MM.1S (cell line): ENCODE measurements at regions not wholly inside any gene's neighbourhood (a gene's known extent, or its start where the extent isn't known, plus 50 kb on each side); places are given as distances from the start of the nearest gene placed in this dataset.
A peak's percentile ranks its signal among the peaks of the same experiment; 100 is the strongest.

ENCODE experiments used
- DNase-seq: peaks from one replicate; pipeline ENCODE4 v3.0.0-alpha.2; 2015
- H2AFZ ChIP-seq: fragments of 300-600 bp; sonication (generic); 2 replicates; pipeline ENCODE4 v1.6.0; 2016; ENCODE audit warnings: antibody characterized with exemption, low read length
- H3F3A ChIP-seq: fragments of 300-600 bp; sonication (generic); 2 replicates; pipeline ENCODE4 v1.6.1; 2016; ENCODE audit warnings: mild to moderate bottlenecking, antibody characterized with exemption, low read length, moderate library complexity, mixed read lengths; ENCODE audit not compliant: insufficient read depth
- H3K27ac ChIP-seq: fragments of 300-600 bp; sonication (generic); 2 replicates; pipeline ENCODE4 v1.5.1; 2016; ENCODE audit warnings: mild to moderate bottlenecking, low read length
- H3K27me3 ChIP-seq: fragments of 300-600 bp; sonication (generic); replicated peaks from 2 replicates; pipeline ENCODE4 v1.6.0; 2016; ENCODE audit warnings: low read length; ENCODE audit not compliant: insufficient read depth
- H3K36me3 ChIP-seq: fragments of 300-600 bp; sonication (generic); replicated peaks from 2 replicates; pipeline ENCODE4 v1.6.1; 2016; ENCODE audit warnings: mild to moderate bottlenecking, low read length, mixed read lengths; ENCODE audit not compliant: insufficient read depth
- H3K4me1 ChIP-seq: fragments of 300-600 bp; sonication (generic); 2 replicates; pipeline ENCODE4 v1.6.1; 2016; ENCODE audit warnings: low read length, mixed read lengths
- H3K4me2 ChIP-seq: fragments of 300-600 bp; sonication (generic); 2 replicates; pipeline ENCODE4 v1.6.0; 2016; ENCODE audit warnings: low read depth, low read length
- H3K4me3 ChIP-seq: fragments of 300-600 bp; sonication (generic); 2 replicates; pipeline ENCODE4 v1.5.1; 2016; ENCODE audit warnings: low read length, mixed read lengths
- H3K79me2 ChIP-seq: fragments of 300-600 bp; sonication (generic); 2 replicates; pipeline ENCODE4 v1.6.1; 2016; ENCODE audit warnings: mixed run types, low read length, mixed read lengths
- H3K9ac ChIP-seq: fragments of 300-600 bp; sonication (generic); 2 replicates; pipeline ENCODE4 v1.6.1; 2016; ENCODE audit warnings: low read length, mixed read lengths
- H3K9me2 ChIP-seq: fragments of 300-600 bp; sonication (generic); replicated peaks from 2 replicates; pipeline ENCODE4 v1.6.1; 2016; ENCODE audit warnings: mild to moderate bottlenecking, low read length, mixed read lengths; ENCODE audit not compliant: insufficient read depth
- H3K9me3 ChIP-seq: fragments of 300-600 bp; sonication (generic); replicated peaks from 2 replicates; pipeline ENCODE4 v1.6.1; 2016; ENCODE audit warnings: mild to moderate bottlenecking, low read length, mixed read lengths; ENCODE audit not compliant: insufficient read depth
- H4K20me1 ChIP-seq: fragments of 300-600 bp; sonication (generic); 2 replicates; pipeline ENCODE4 v1.6.1; 2016; ENCODE audit warnings: mild to moderate bottlenecking, low read length, moderate library complexity, mixed read lengths; ENCODE audit not compliant: insufficient read depth
- CTCF ChIP-seq: fragments of 300-600 bp; sonication (generic); IDR thresholded peaks from 2 replicates; pipeline ENCODE4 v1.5.1; 2016; ENCODE audit warnings: antibody characterized with exemption, low read length, mixed read lengths
- EZH2 ChIP-seq: fragments of 300-600 bp; sonication (generic); optimal IDR thresholded peaks from 2 replicates; pipeline ENCODE3; 2017; ENCODE audit warnings: low read depth, mild to moderate bottlenecking, antibody characterized with exemption, low read length, mixed read lengths
- EZH2phosphoT487 ChIP-seq: fragments of 300-600 bp; sonication (generic); IDR thresholded peaks from 2 replicates; pipeline ENCODE4 v1.6.1; 2018; ENCODE audit warnings: antibody characterized with exemption, low read length

- Histone ChIP-seq H3K27me3 (no peaks in the 10 kb centered on the region), H2AFZ (no peak overlapping the region), H3K9ac (no peak overlapping the region), H3K36me3 (no peaks in the 10 kb centered on the region), H3F3A (no peaks in the 10 kb centered on the region), H3K27ac (no peak overlapping the region), H3K4me2 (no peak overlapping the region), H3K9me2 (no peaks in the 10 kb centered on the region), H4K20me1 (no peaks in the 10 kb centered on the region), H3K9me3 (no peaks in the 10 kb centered on the region), H3K4me1 (no peaks in the 10 kb centered on the region), H3K79me2 (no peaks in the 10 kb centered on the region), H3K4me3 (no peak overlapping the region)
- TF ChIP-seq EZH2, result no peak
- no peak for TF ChIP-seq CTCF
- no peak for TF ChIP-seq EZH2phosphoT487
- DNase-seq, result no peak
Measured at GRCh38 chr18:68179811-68180210, 535.1 kb downstream of the TMX3 start.

DNA sequence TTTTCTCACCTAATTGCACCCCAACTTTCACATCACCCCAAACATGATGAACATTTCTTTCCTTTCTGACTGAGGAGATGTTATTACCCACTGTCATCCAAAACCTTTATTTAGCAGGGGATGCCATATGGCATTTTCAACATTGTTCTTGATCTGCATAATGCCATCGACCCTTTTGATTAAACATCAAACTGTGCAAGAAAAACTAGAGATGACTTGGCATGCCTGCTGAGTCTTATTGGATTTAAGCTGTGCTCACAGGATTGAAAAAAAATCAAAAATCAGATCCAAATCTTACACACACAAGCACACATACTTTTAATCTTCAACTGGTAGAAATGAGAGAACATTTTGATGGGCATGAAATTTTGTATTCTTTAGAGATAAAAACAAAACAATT is 536.0 kb downstream of the TMX3 start:
- H3K9me3 ChIP-seq, result no peaks in the 10 kb centered on the region
- H3K27ac ChIP-seq, result no peak overlapping the region
- H3K4me1 ChIP-seq, result no peaks in the 10 kb centered on the region
- 0 out of 2 replicates have a peak overlapping the region, but pooled peaks have one; percentile 19 for H2AFZ ChIP-seq
- no peaks in the 10 kb centered on the region for H3F3A ChIP-seq
- no peak overlapping the region for H3K4me3 ChIP-seq
- H3K9me2 ChIP-seq, result no peaks in the 10 kb centered on the region
- H3K9ac ChIP-seq, result no peak overlapping the region
- no peaks in the 10 kb centered on the region for H3K79me2 ChIP-seq
- H3K27me3 ChIP-seq, result no peaks in the 10 kb centered on the region
- no peak overlapping the region for H3K4me2 ChIP-seq
- no peaks in the 10 kb centered on the region for H4K20me1 ChIP-seq
- TF ChIP-seq EZH2phosphoT487 (no peak), CTCF (no peak), EZH2 (no peak)
- H3K36me3 ChIP-seq, result no peaks in the 10 kb centered on the region
- no peak for DNase-seq

DNA sequence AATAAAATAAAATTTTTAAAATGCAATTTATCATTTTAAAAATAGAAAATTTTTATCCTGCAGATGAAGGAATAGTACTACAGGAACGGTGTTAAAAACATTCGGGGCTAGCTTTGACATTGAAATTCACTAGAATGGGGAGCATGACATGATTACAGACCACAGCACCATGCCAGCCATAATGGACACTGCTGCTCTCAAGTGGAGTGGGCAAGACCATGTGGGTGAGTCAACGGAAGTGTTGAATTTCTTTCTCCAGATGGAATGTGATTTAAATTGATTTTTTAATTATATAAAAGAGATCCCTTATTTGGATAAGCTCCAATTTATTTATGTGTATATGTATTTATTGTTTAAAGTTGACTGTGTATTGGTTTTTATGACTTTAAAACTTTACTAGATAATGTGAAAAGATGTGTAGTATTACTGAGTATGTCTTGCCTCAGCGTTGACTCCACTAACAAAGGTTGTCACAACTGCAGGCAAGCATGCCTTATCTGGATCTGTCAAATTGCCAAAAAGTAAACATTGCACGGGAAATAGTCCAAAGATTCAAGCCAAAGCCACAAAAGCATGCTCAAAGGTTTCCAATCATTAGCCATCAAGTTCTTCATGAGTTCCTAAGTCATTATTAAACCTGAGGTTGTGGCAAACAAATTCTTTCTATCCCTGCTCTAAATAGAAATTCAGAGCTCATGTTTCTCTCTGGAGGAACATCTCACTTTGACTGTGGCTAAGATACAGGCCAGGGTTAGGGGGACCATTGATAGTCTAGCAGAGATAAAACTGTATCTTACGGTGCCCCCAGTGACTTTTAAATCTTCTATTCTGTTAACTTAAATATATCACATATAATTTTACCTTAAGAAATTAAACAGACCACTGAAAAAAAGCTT is 536.9 kb downstream of the TMX3 start:
- no peak overlapping the region for H3K4me3 ChIP-seq
- H3K4me1 ChIP-seq, result no peaks in the 10 kb centered on the region
- H3K9me2 ChIP-seq, result no peaks in the 10 kb centered on the region
- TF ChIP-seq CTCF, result no peak
- DNase-seq, result no peak
- no peaks in the 10 kb centered on the region for H3K79me2 ChIP-seq
- H2AFZ ChIP-seq, result no peak overlapping the region
- H3K4me2 ChIP-seq, result no peak overlapping the region
- no peaks in the 10 kb centered on the region for H4K20me1 ChIP-seq
- H3F3A ChIP-seq, result no peaks in the 10 kb centered on the region
- H3K27me3 ChIP-seq, result no peaks in the 10 kb centered on the region
- H3K9ac ChIP-seq, result no peak overlapping the region
- H3K36me3 ChIP-seq, result no peaks in the 10 kb centered on the region
- H3K27ac ChIP-seq, result no peak overlapping the region
- no peaks in the 10 kb centered on the region for H3K9me3 ChIP-seq
